ENCODE measurements at regions not wholly inside any gene's neighbourhood (a gene's known extent, or its start where the extent isn't known, plus 50 kb on each side); places are given as distances from the start of the nearest gene placed in this dataset.

GRCh38 chr2:122745603-122746002 lies 990.2 kb downstream of the TSN start:
- Histone ChIP-seq H3K27me3 (ENCODE audit: control insufficient read depth in 2 of 2, insufficient read depth in 1 of 2, low read length in 1 of 2) (no peaks in the 10 kb centered on the region), H3K9me3 (ENCODE audit: control insufficient read depth in 2 of 2, insufficient read depth in 1 of 2, low read length in 1 of 2) (no peaks in the 10 kb centered on the region), H3K36me3 (ENCODE audit: control insufficient read depth in 2 of 2, insufficient read depth in 2 of 2, low read length in 1 of 2) (no peaks in the 10 kb centered on the region), H3K4me3 (ENCODE audit: low read length in 2 of 2) (no peak overlapping the region), H3K27ac (ENCODE audit: low read depth in 1 of 2, low read length in 1 of 2) (no peak overlapping the region), H3K4me1 (ENCODE audit: control insufficient read depth in 2 of 2, insufficient read depth in 2 of 2, low read length in 2 of 2) (no peaks in the 10 kb centered on the region)
- no peak for DNase-seq (ENCODE audit: low read depth in 6 of 9, low spot score in 9 of 9)
- 97% methylated on average over 4 of the region's 4 CpGs for WGBS

- no peaks in the 10 kb centered on the region for H3K27me3 ChIP-seq (ENCODE audit: control insufficient read depth in 2 of 2, insufficient read depth in 1 of 2, low read length in 1 of 2)
- no peak for DNase-seq (ENCODE audit: low read depth in 6 of 9, low spot score in 9 of 9)
- H3K4me1 ChIP-seq (ENCODE audit: control insufficient read depth in 2 of 2, insufficient read depth in 2 of 2, low read length in 2 of 2), result no peaks in the 10 kb centered on the region
- WGBS, result 67% methylated on average over 2 of the region's 2 CpGs
- no peaks in the 10 kb centered on the region for H3K9me3 ChIP-seq (ENCODE audit: control insufficient read depth in 2 of 2, insufficient read depth in 1 of 2, low read length in 1 of 2)
- H3K4me3 ChIP-seq (ENCODE audit: low read length in 2 of 2), result no peak overlapping the region
- no peaks in the 10 kb centered on the region for H3K36me3 ChIP-seq (ENCODE audit: control insufficient read depth in 2 of 2, insufficient read depth in 2 of 2, low read length in 1 of 2)
- no peak overlapping the region for H3K27ac ChIP-seq (ENCODE audit: low read depth in 1 of 2, low read length in 1 of 2)
Observed at GRCh38 chr2:122747670-122748069, 992.2 kb downstream of the TSN start.

GRCh38 chr2:122748552-122749011 lies 993.1 kb downstream of the TSN start:
- no peak for DNase-seq (ENCODE audit: low read depth in 6 of 9, low spot score in 9 of 9)
- Histone ChIP-seq H3K27me3 (ENCODE audit: control insufficient read depth in 2 of 2, insufficient read depth in 1 of 2, low read length in 1 of 2) (no peaks in the 10 kb centered on the region), H3K36me3 (ENCODE audit: control insufficient read depth in 2 of 2, insufficient read depth in 2 of 2, low read length in 1 of 2) (no peaks in the 10 kb centered on the region), H3K9me3 (ENCODE audit: control insufficient read depth in 2 of 2, insufficient read depth in 1 of 2, low read length in 1 of 2) (no peaks in the 10 kb centered on the region), H3K4me1 (ENCODE audit: control insufficient read depth in 2 of 2, insufficient read depth in 2 of 2, low read length in 2 of 2) (no peaks in the 10 kb centered on the region), H3K27ac (ENCODE audit: low read depth in 1 of 2, low read length in 1 of 2) (no peak overlapping the region), H3K4me3 (ENCODE audit: low read length in 2 of 2) (no peak overlapping the region)
- WGBS, result 81% methylated on average over 4 of the region's 4 CpGs

- WGBS, result 90% methylated on average over 1 of the region's 1 CpG
- no peaks in the 10 kb centered on the region for H3K4me1 ChIP-seq (ENCODE audit: control insufficient read depth in 2 of 2, insufficient read depth in 2 of 2, low read length in 2 of 2)
Observed at GRCh38 chr2:122749405-122749804, 994.0 kb downstream of the TSN start.

GRCh38 chr2:122750095-122750494 lies 994.6 kb downstream of the TSN start:
- Histone ChIP-seq H3K4me1 (ENCODE audit: control insufficient read depth in 2 of 2, insufficient read depth in 2 of 2, low read length in 2 of 2) (no peaks in the 10 kb centered on the region), H3K9me3 (ENCODE audit: control insufficient read depth in 2 of 2, insufficient read depth in 1 of 2, low read length in 1 of 2) (no peaks in the 10 kb centered on the region), H3K4me3 (ENCODE audit: low read length in 2 of 2) (no peak overlapping the region), H3K36me3 (ENCODE audit: control insufficient read depth in 2 of 2, insufficient read depth in 2 of 2, low read length in 1 of 2) (no peaks in the 10 kb centered on the region), H3K27me3 (ENCODE audit: control insufficient read depth in 2 of 2, insufficient read depth in 1 of 2, low read length in 1 of 2) (no peaks in the 10 kb centered on the region), H3K27ac (ENCODE audit: low read depth in 1 of 2, low read length in 1 of 2) (no peak overlapping the region)
- no peak for DNase-seq (ENCODE audit: low read depth in 6 of 9, low spot score in 9 of 9)
- WGBS, result 94% methylated on average over 1 of the region's 1 CpG

More at GRCh38 chr2:122749405-122749804, 994.0 kb downstream of the TSN start:
- H3K27ac ChIP-seq (ENCODE audit: low read depth in 1 of 2, low read length in 1 of 2), result no peak overlapping the region
- no peak overlapping the region for H3K4me3 ChIP-seq (ENCODE audit: low read length in 2 of 2)
- H3K9me3 ChIP-seq (ENCODE audit: control insufficient read depth in 2 of 2, insufficient read depth in 1 of 2, low read length in 1 of 2), result no peaks in the 10 kb centered on the region
- H3K36me3 ChIP-seq (ENCODE audit: control insufficient read depth in 2 of 2, insufficient read depth in 2 of 2, low read length in 1 of 2), result no peaks in the 10 kb centered on the region
- no peak for DNase-seq (ENCODE audit: low read depth in 6 of 9, low spot score in 9 of 9)
- H3K27me3 ChIP-seq (ENCODE audit: control insufficient read depth in 2 of 2, insufficient read depth in 1 of 2, low read length in 1 of 2), result no peaks in the 10 kb centered on the region

GRCh38 chr2:122750808-122751207 lies 995.4 kb downstream of the TSN start:
- no peaks in the 10 kb centered on the region for H3K27me3 ChIP-seq (ENCODE audit: control insufficient read depth in 2 of 2, insufficient read depth in 1 of 2, low read length in 1 of 2)
- no peak overlapping the region for H3K27ac ChIP-seq (ENCODE audit: low read depth in 1 of 2, low read length in 1 of 2)
- no peaks in the 10 kb centered on the region for H3K36me3 ChIP-seq (ENCODE audit: control insufficient read depth in 2 of 2, insufficient read depth in 2 of 2, low read length in 1 of 2)
- DNase-seq (ENCODE audit: low read depth in 6 of 9, low spot score in 9 of 9), result no peak
- no peaks in the 10 kb centered on the region for H3K4me1 ChIP-seq (ENCODE audit: control insufficient read depth in 2 of 2, insufficient read depth in 2 of 2, low read length in 2 of 2)
- no peaks in the 10 kb centered on the region for H3K9me3 ChIP-seq (ENCODE audit: control insufficient read depth in 2 of 2, insufficient read depth in 1 of 2, low read length in 1 of 2)
- no peak overlapping the region for H3K4me3 ChIP-seq (ENCODE audit: low read length in 2 of 2)

- Histone ChIP-seq H3K9me3 (ENCODE audit: control insufficient read depth in 2 of 2, insufficient read depth in 1 of 2, low read length in 1 of 2) (peaks cover 0 to 2% of the 10 kb centered on the region in 2 donors), H3K27ac (ENCODE audit: low read depth in 1 of 2, low read length in 1 of 2) (no peak overlapping the region), H3K4me1 (ENCODE audit: control insufficient read depth in 2 of 2, insufficient read depth in 2 of 2, low read length in 2 of 2) (no peaks in the 10 kb centered on the region), H3K36me3 (ENCODE audit: control insufficient read depth in 2 of 2, insufficient read depth in 2 of 2, low read length in 1 of 2) (no peaks in the 10 kb centered on the region), H3K4me3 (ENCODE audit: low read length in 2 of 2) (no peak overlapping the region), H3K27me3 (ENCODE audit: control insufficient read depth in 2 of 2, insufficient read depth in 1 of 2, low read length in 1 of 2) (no peaks in the 10 kb centered on the region)
- 93% methylated on average over 2 of the region's 2 CpGs for WGBS
- DNase-seq (ENCODE audit: low read depth in 6 of 9, low spot score in 9 of 9), result no peak
Observed at GRCh38 chr2:122753336-122753735, 997.9 kb downstream of the TSN start.

- Histone ChIP-seq H3K9me3 (ENCODE audit: control insufficient read depth in 2 of 2, insufficient read depth in 1 of 2, low read length in 1 of 2) (peaks cover 0 to 2% of the 10 kb centered on the region in 2 donors), H3K4me1 (ENCODE audit: control insufficient read depth in 2 of 2, insufficient read depth in 2 of 2, low read length in 2 of 2) (no peaks in the 10 kb centered on the region), H3K4me3 (ENCODE audit: low read length in 2 of 2) (no peak overlapping the region), H3K36me3 (ENCODE audit: control insufficient read depth in 2 of 2, insufficient read depth in 2 of 2, low read length in 1 of 2) (no peaks in the 10 kb centered on the region), H3K27me3 (ENCODE audit: control insufficient read depth in 2 of 2, insufficient read depth in 1 of 2, low read length in 1 of 2) (no peaks in the 10 kb centered on the region), H3K27ac (ENCODE audit: low read depth in 1 of 2, low read length in 1 of 2) (no peak overlapping the region)
- DNase-seq (ENCODE audit: low read depth in 6 of 9, low spot score in 9 of 9), result no peak
- 52% methylated on average over 2 of the region's 2 CpGs for WGBS
Observed at GRCh38 chr2:122754561-122754960, 999.1 kb downstream of the TSN start.

GRCh38 chr2:122755281-122755780 lies 999.9 kb downstream of the TSN start:
- H3K4me1 ChIP-seq (ENCODE audit: control insufficient read depth in 2 of 2, insufficient read depth in 2 of 2, low read length in 2 of 2), result no peaks in the 10 kb centered on the region
- peaks cover 0 to 2% of the 10 kb centered on the region in 2 donors for H3K9me3 ChIP-seq (ENCODE audit: control insufficient read depth in 2 of 2, insufficient read depth in 1 of 2, low read length in 1 of 2)
- WGBS, result 90% methylated on average over 3 of the region's 3 CpGs
- DNase-seq (ENCODE audit: low read depth in 6 of 9, low spot score in 9 of 9), result no peak
- no peaks in the 10 kb centered on the region for H3K36me3 ChIP-seq (ENCODE audit: control insufficient read depth in 2 of 2, insufficient read depth in 2 of 2, low read length in 1 of 2)
- H3K27me3 ChIP-seq (ENCODE audit: control insufficient read depth in 2 of 2, insufficient read depth in 1 of 2, low read length in 1 of 2), result no peaks in the 10 kb centered on the region
- no peak overlapping the region for H3K4me3 ChIP-seq (ENCODE audit: low read length in 2 of 2)
- H3K27ac ChIP-seq (ENCODE audit: low read depth in 1 of 2, low read length in 1 of 2), result no peak overlapping the region

GRCh38 chr2:122758967-122759366 lies 1003.5 kb downstream of the TSN start:
- Histone ChIP-seq H3K36me3 (ENCODE audit: control insufficient read depth in 2 of 2, insufficient read depth in 2 of 2, low read length in 1 of 2) (no peaks in the 10 kb centered on the region), H3K4me1 (ENCODE audit: control insufficient read depth in 2 of 2, insufficient read depth in 2 of 2, low read length in 2 of 2) (no peaks in the 10 kb centered on the region), H3K9me3 (ENCODE audit: control insufficient read depth in 2 of 2, insufficient read depth in 1 of 2, low read length in 1 of 2) (peaks cover 0 to 2% of the 10 kb centered on the region in 2 donors), H3K27ac (ENCODE audit: low read depth in 1 of 2, low read length in 1 of 2) (no peak overlapping the region), H3K27me3 (ENCODE audit: control insufficient read depth in 2 of 2, insufficient read depth in 1 of 2, low read length in 1 of 2) (no peaks in the 10 kb centered on the region), H3K4me3 (ENCODE audit: low read length in 2 of 2) (no peak overlapping the region)
- 90% methylated on average over 2 of the region's 2 CpGs for WGBS
- DNase-seq (ENCODE audit: low read depth in 6 of 9, low spot score in 9 of 9), result no peak
